T-helper 1 cell (primary cell): ENCODE measurements at regions not wholly inside any gene's neighbourhood (a gene's known extent, or its start where the extent isn't known, plus 50 kb on each side); places are given as distances from the start of the nearest gene placed in this dataset.
A peak's percentile ranks its signal among the peaks of the same experiment; 100 is the strongest.
"Not testable (repeated sequence)": the region's sequence is repeated elsewhere in the genome, so short reads cannot be mapped to it uniquely, and the experiment has no call there.

Experiments
- DNase-seq, 5 donors: peaks; one replicate each; pipeline ENCODE4 v3.0.0-alpha.2; 2012 to 2020

GRCh38 chr4:189843413-189844009, 97.2 kb upstream of the FRG1 start:
- no peak for DNase-seq

- DNase-seq, result no peak
Observed at GRCh38 chr4:189845145-189845846, 95.4 kb upstream of the FRG1 start.

GRCh38 chr4:189846094-189846493, 94.6 kb upstream of the FRG1 start:
- not testable (repeated sequence) for DNase-seq

GRCh38 chr4:189846608-189847007, 94.1 kb upstream of the FRG1 start:
- DNase-seq, result not testable (repeated sequence)

GRCh38 chr4:189848672-189849071, 92.0 kb upstream of the FRG1 start:
- DNase-seq, result not testable (repeated sequence)

- no peak for DNase-seq
Observed at GRCh38 chr4:189850239-189850856, 90.3 kb upstream of the FRG1 start.

GRCh38 chr4:189858435-189858834, 82.2 kb upstream of the FRG1 start:
- no peak for DNase-seq

- no peak for DNase-seq
Observed at GRCh38 chr4:189861101-189861500, 79.6 kb upstream of the FRG1 start.

- no peak for DNase-seq
Observed at GRCh38 chr4:189869236-189869635, 71.4 kb upstream of the FRG1 start.

GRCh38 chr4:189870511-189871234, 70.0 kb upstream of the FRG1 start:
- DNase-seq, result no peak

GRCh38 chr4:189874591-189874990, 66.1 kb upstream of the FRG1 start:
- DNase-seq, result no peak

GRCh38 chr4:189881190-189881589, 59.5 kb upstream of the FRG1 start:
- DNase-seq, result peak in 1 of 5 donors; percentile 15

GRCh38 chr4:189888407-189888806, 52.3 kb upstream of the FRG1 start:
- DNase-seq, result not testable (repeated sequence)
